PC-3 (cell line): ENCODE measurements at regions not wholly inside any gene's neighbourhood (a gene's known extent, or its start where the extent isn't known, plus 50 kb on each side); places are given as distances from the start of the nearest gene placed in this dataset.

Source experiments
- ATAC-seq: fragments of 200-7000 bp; cut with Tn5 transposase; 2 replicates; pipeline ENCODE4 v1.9.1; 2020; ENCODE audit warnings: mild to moderate bottlenecking, moderate library complexity
- BruUV-seq: library from RNA; stranded (reverse); fragments of 400-500 nt; replicated peaks from 2 replicates; lab custom pipeline; 2021; lab: Mats Ljungman, UMichigan
- CTCF ChIA-PET: fragments of 300-600 bp; sonication (Branson Sonifier 250); formaldehyde crosslinking; loops from one replicate; lab custom pipeline; 2022; ENCODE audit warnings: antibody characterized with exemption; lab: Charles Lee
- POLR2A ChIA-PET: fragments of 300-600 bp; sonication (Branson Sonifier 250); formaldehyde crosslinking; loops from one replicate; lab custom pipeline; 2022; ENCODE audit warnings: antibody characterized with exemption; ENCODE audit not compliant: unreplicated experiment; lab: Charles Lee
- DNase-seq: peaks from one replicate; pipeline ENCODE4 v3.0.0-alpha.2; 2015
- H2AFZ ChIP-seq: fragments of 300-600 bp; sonication (generic); 2 replicates; pipeline ENCODE4 v1.6.0; 2016; ENCODE audit warnings: antibody characterized with exemption, low read length
- H3F3A ChIP-seq: fragments of 300-600 bp; sonication (generic); one replicate; pipeline ENCODE4 v1.6.0; 2017; ENCODE audit warnings: antibody characterized with exemption, low read length, control low read depth, mild to moderate bottlenecking; ENCODE audit not compliant: unreplicated experiment
- H3K27ac ChIP-seq: fragments of 300-600 bp; sonication (generic); 2 replicates; pipeline ENCODE4 v1.5.1; 2016; ENCODE audit warnings: mild to moderate bottlenecking, low read length
- H3K27me3 ChIP-seq: fragments of 300-600 bp; sonication (generic); 2 replicates; pipeline ENCODE4 v1.6.1; 2016; ENCODE audit warnings: low read length, mixed read lengths
- H3K36me3 ChIP-seq: fragments of 300-600 bp; sonication (generic); 2 replicates; pipeline ENCODE4 v1.6.1; 2016; ENCODE audit warnings: low read depth, mixed run types, low read length, mixed read lengths
- H3K4me1 ChIP-seq: fragments of 300-600 bp; sonication (generic); 2 replicates; pipeline ENCODE4 v1.5.1; 2016; ENCODE audit warnings: low read length; ENCODE audit not compliant: insufficient read depth
- H3K4me2 ChIP-seq: fragments of 300-600 bp; sonication (generic); 2 replicates; pipeline ENCODE4 v1.6.0; 2016; ENCODE audit warnings: low read length
- H3K4me3 ChIP-seq: fragments of 300-600 bp; sonication (generic); 2 replicates; pipeline ENCODE4 v1.5.1; 2016; ENCODE audit warnings: mild to moderate bottlenecking, low read length, mixed read lengths
- H3K79me2 ChIP-seq: fragments of 300-600 bp; sonication (generic); 2 replicates; pipeline ENCODE4 v1.6.1; 2017; ENCODE audit warnings: low read length, mixed read lengths
- H3K9ac ChIP-seq: fragments of 300-600 bp; sonication (generic); 2 replicates; pipeline ENCODE4 v1.6.0; 2016; ENCODE audit warnings: mild to moderate bottlenecking, low read length
- H3K9me2 ChIP-seq: fragments of 300-600 bp; sonication (generic); replicated peaks from 2 replicates; pipeline ENCODE4 v1.6.1; 2016; ENCODE audit warnings: mixed run types, low read length, mixed read lengths
- H3K9me3 ChIP-seq: fragments of 300-600 bp; sonication (generic); 2 replicates; pipeline ENCODE4 v1.6.1; 2016; ENCODE audit warnings: low read length, mixed read lengths
- H4K20me1 ChIP-seq: fragments of 300-600 bp; sonication (generic); 2 replicates; pipeline ENCODE4 v1.6.1; 2016; ENCODE audit warnings: low read length, mixed read lengths
- EZH2 ChIP-seq: fragments of 300-600 bp; sonication (generic); IDR thresholded peaks from one replicate; pipeline ENCODE4 v1.6.1; 2017; ENCODE audit warnings: antibody characterized with exemption, mild to moderate bottlenecking, low read length; ENCODE audit not compliant: unreplicated experiment
- EZH2phosphoT487 ChIP-seq: fragments of 300-600 bp; sonication (generic); IDR thresholded peaks from 2 replicates; pipeline ENCODE4 v1.6.1; 2018; ENCODE audit warnings: mild to moderate bottlenecking, antibody characterized with exemption, low read length, borderline replicate concordance
- intact Hi-C: fragments of 100-400 bp; cut with micrococcal nuclease; formaldehyde crosslinking; loops from 2 replicates; pipeline ENCODE4 v1.9.0; 2023
- TF ChIP-seq, protein P1 (sequence below): fragments of 300-600 bp; sonication (generic); conservative IDR thresholded peaks from 2 replicates; pipeline ENCODE4 v1.5.1; 2017; ENCODE audit warnings: antibody characterized with exemption, low read depth, mild to moderate bottlenecking, low read length

DNA sequence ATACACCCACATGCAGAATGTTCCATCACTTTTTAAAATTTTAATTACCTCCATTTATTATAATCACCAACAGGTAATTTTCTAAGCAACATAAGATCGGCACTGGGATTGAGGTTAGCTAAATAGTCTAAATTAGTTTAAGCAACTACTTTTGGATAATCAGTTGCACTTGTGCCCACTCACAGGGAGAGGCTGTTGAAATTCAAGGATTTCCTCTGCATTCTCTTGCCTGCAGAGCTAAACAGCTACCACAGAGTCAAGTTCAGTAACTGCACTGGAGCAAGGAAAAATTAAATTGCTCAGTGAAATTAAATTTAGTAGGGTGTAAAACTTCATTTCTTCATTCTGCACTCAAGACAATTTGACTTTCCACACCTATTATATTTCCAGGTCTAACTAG, 120.7 kb upstream of the CCDC28A start:
- H4K20me1 ChIP-seq: no peaks in the 10 kb centered on the region
- H3K9me3 ChIP-seq: no peaks in the 10 kb centered on the region
- POLR2A ChIA-PET: no interaction called here
- H3K27ac ChIP-seq: no peak overlapping the region
- no TSS peak for BruUV-seq
- no peaks in the 10 kb centered on the region for H3F3A ChIP-seq
- TF ChIP-seq EZH2phosphoT487: no peak
- H3K4me3 ChIP-seq: no peak overlapping the region
- intact Hi-C loops: no loop called here
- H3K27me3 ChIP-seq: no peaks in the 10 kb centered on the region
- H3K79me2 ChIP-seq: no peaks in the 10 kb centered on the region
- no peak overlapping the region for H3K9ac ChIP-seq
- no peaks in the 10 kb centered on the region for H3K9me2 ChIP-seq
- no peaks in the 10 kb centered on the region for H3K36me3 ChIP-seq
- ATAC-seq: no peak
- H3K4me2 ChIP-seq: no peak overlapping the region
- CTCF ChIA-PET: no interaction called here
- peaks cover 16% of the 10 kb centered on the region for H3K4me1 ChIP-seq
- no peak overlapping the region for H2AFZ ChIP-seq
- no peak for DNase-seq

- H3K79me2 ChIP-seq: no peaks in the 10 kb centered on the region
- POLR2A ChIA-PET: no interaction called here
Measured at GRCh38 chr6:138653435-138653834, 120.1 kb upstream of the CCDC28A start.

GRCh38 chr6:138654715-138655634, 118.6 kb upstream of the CCDC28A start:
- POLR2A ChIA-PET: interaction anchor here (0.6 kb wide), 1 partner anchor 35 kb away, joined by 12 read pairs; no protein-coding TSS in a partner anchor

More at GRCh38 chr6:138653435-138653834, 120.1 kb upstream of the CCDC28A start:
- CTCF ChIA-PET: no interaction called here
- intact Hi-C loops: no loop called here
- Histone ChIP-seq H3K4me3 (no peak overlapping the region), H3K4me1 (peaks cover 16% of the 10 kb centered on the region), H3F3A (no peaks in the 10 kb centered on the region), H3K9me2 (no peaks in the 10 kb centered on the region), H2AFZ (no peak overlapping the region), H3K9me3 (no peaks in the 10 kb centered on the region), H3K9ac (no peak overlapping the region), H3K27ac (no peak overlapping the region), H3K36me3 (no peaks in the 10 kb centered on the region), H4K20me1 (no peaks in the 10 kb centered on the region), H3K4me2 (no peak overlapping the region), H3K27me3 (no peaks in the 10 kb centered on the region)
- TF ChIP-seq EZH2: no peak
- TF ChIP-seq EZH2phosphoT487: no peak
- TF ChIP-seq, protein P1, sequence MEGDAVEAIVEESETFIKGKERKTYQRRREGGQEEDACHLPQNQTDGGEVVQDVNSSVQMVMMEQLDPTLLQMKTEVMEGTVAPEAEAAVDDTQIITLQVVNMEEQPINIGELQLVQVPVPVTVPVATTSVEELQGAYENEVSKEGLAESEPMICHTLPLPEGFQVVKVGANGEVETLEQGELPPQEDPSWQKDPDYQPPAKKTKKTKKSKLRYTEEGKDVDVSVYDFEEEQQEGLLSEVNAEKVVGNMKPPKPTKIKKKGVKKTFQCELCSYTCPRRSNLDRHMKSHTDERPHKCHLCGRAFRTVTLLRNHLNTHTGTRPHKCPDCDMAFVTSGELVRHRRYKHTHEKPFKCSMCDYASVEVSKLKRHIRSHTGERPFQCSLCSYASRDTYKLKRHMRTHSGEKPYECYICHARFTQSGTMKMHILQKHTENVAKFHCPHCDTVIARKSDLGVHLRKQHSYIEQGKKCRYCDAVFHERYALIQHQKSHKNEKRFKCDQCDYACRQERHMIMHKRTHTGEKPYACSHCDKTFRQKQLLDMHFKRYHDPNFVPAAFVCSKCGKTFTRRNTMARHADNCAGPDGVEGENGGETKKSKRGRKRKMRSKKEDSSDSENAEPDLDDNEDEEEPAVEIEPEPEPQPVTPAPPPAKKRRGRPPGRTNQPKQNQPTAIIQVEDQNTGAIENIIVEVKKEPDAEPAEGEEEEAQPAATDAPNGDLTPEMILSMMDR: no peak
- DNase-seq: no peak
- BruUV-seq: no TSS peak
- ATAC-seq: no peak

More at GRCh38 chr6:138654715-138655634, 118.6 kb upstream of the CCDC28A start:
- no peaks in the 10 kb centered on the region for H3F3A ChIP-seq
- intact Hi-C loops: no loop called here
- H3K4me1 ChIP-seq: peaks cover 16% of the 10 kb centered on the region
- H2AFZ ChIP-seq: no peak overlapping the region
- H3K9me2 ChIP-seq: no peaks in the 10 kb centered on the region
- no peaks in the 10 kb centered on the region for H3K36me3 ChIP-seq
- DNase-seq: peak; percentile 3
- H3K4me3 ChIP-seq: no peak overlapping the region
- H3K9me3 ChIP-seq: no peaks in the 10 kb centered on the region
- no peak overlapping the region for H3K9ac ChIP-seq
- H4K20me1 ChIP-seq: no peaks in the 10 kb centered on the region
- H3K27ac ChIP-seq: no peak overlapping the region
- H3K79me2 ChIP-seq: peaks cover 4% of the 10 kb centered on the region; the same call in 1 of the 2 replicates
- H3K4me2 ChIP-seq: peak overlapping the region; percentile 27; the same call in 1 of the 2 replicates
- CTCF ChIA-PET: interaction anchor here (0.6 kb wide), 1 partner anchor 1541 kb away, joined by 5 read pairs; no protein-coding TSS in a partner anchor
- BruUV-seq: no TSS peak
- TF ChIP-seq EZH2phosphoT487: no peak
- TF ChIP-seq EZH2: no peak
- TF ChIP-seq, protein P1: no peak
- H3K27me3 ChIP-seq: no peaks in the 10 kb centered on the region
- peak; percentile 64 for ATAC-seq
